Naive thymus-derived CD4-positive, alpha-beta T cell (primary cell): ENCODE measurements at regions not wholly inside any gene's neighbourhood (a gene's known extent, or its start where the extent isn't known, plus 50 kb on each side); places are given as distances from the start of the nearest gene placed in this dataset.

Source experiments
- ATAC-seq: fragments of 150-1000 bp; cut with Tn5 transposase; 2 replicates; pipeline ENCODE4 v1.10.0; 2021; ENCODE audit warnings: mild to moderate bottlenecking, moderate library complexity
- CTCF ChIA-PET: fragments of 350-600 bp; sonication (Branson Sonifier 250); formaldehyde crosslinking; loops from one replicate; lab custom pipeline; 2021; ENCODE audit warnings: antibody characterized with exemption; lab: Charles Lee
- POLR2A ChIA-PET: fragments of 350-600 bp; sonication (Branson Sonifier 250); formaldehyde crosslinking; loops from one replicate; lab custom pipeline; 2021; ENCODE audit warnings: antibody characterized with exemption, inconsistent platforms; lab: Charles Lee
- DNase-seq, 9 donors: peaks; one replicate each; pipeline versions ENCODE4 v3.0.0 to v3.0.0-alpha.2; 2020 to 2022; ENCODE audit warnings: mixed read lengths in 1 of 9
- H3K27ac ChIP-seq: one replicate; pipeline ENCODE4 v1.7.0; 2013; ENCODE audit warnings: mild to moderate bottlenecking, low read depth, low read length, moderate library complexity
- H3K27me3 ChIP-seq, 2 donors: one replicate each; pipeline ENCODE4 v1.7.0; 2013; ENCODE audit warnings: low read length in 2 of 2, mild to moderate bottlenecking in 2 of 2, moderate library complexity in 2 of 2; ENCODE audit not compliant: control insufficient read depth in 2 of 2, insufficient read depth in 2 of 2
- H3K36me3 ChIP-seq, 3 experiments: 1 replicate in 2 of 3; 2 replicates in 1 of 3; pipeline ENCODE4 v1.7.0; 2013; ENCODE audit warnings: low read length in 3 of 3, mild to moderate bottlenecking in 3 of 3, moderate library complexity in 1 of 3; ENCODE audit not compliant: insufficient read depth in 3 of 3, control insufficient read depth in 2 of 3
- H3K4me1 ChIP-seq, 2 donors: one replicate each; pipeline ENCODE4 v1.7.0; 2013; ENCODE audit warnings: low read length in 2 of 2, mild to moderate bottlenecking in 2 of 2, moderate library complexity in 1 of 2; ENCODE audit not compliant: control insufficient read depth in 2 of 2, insufficient read depth in 2 of 2
- H3K4me3 ChIP-seq: 2 replicates; pipeline ENCODE4 v1.7.0; 2013; ENCODE audit warnings: mild to moderate bottlenecking, low read length
- H3K9me3 ChIP-seq, 3 experiments: 1 replicate in 2 of 3; 2 replicates in 1 of 3; pipeline ENCODE4 v1.7.0; 2013; ENCODE audit warnings: low read length in 3 of 3; ENCODE audit not compliant: control insufficient read depth in 2 of 3
- H3K27ac Mint-ChIP-seq, 9 donors: one replicate each; pipeline ENCODE4 v1.8.0; 2020 to 2022; ENCODE audit warnings: mixed read lengths in 9 of 9, mild to moderate bottlenecking in 8 of 9, moderate library complexity in 5 of 9, inconsistent platforms in 2 of 9
- H3K27me3 Mint-ChIP-seq, 5 donors: one replicate each; pipeline ENCODE4 v1.8.0; 2021 to 2022; ENCODE audit warnings: mixed read lengths in 5 of 5, mild to moderate bottlenecking in 1 of 5
- H3K36me3 Mint-ChIP-seq, 5 donors: one replicate each; pipeline ENCODE4 v1.8.0; 2020 to 2022; ENCODE audit warnings: mixed read lengths in 5 of 5, mild to moderate bottlenecking in 3 of 5, inconsistent platforms in 1 of 5
- H3K4me1 Mint-ChIP-seq, 7 donors: one replicate each; pipeline ENCODE4 v1.8.0; 2020 to 2022; ENCODE audit warnings: mixed read lengths in 7 of 7, mild to moderate bottlenecking in 3 of 7, inconsistent platforms in 1 of 7
- H3K4me3 Mint-ChIP-seq, 10 donors: one replicate each; pipeline ENCODE4 v1.8.0; 2020 to 2022; ENCODE audit warnings: mild to moderate bottlenecking in 10 of 10, mixed read lengths in 10 of 10, moderate library complexity in 6 of 10, inconsistent platforms in 2 of 10
- H3K9me3 Mint-ChIP-seq, 11 donors: one replicate each; pipeline ENCODE4 v1.8.0; 2020 to 2022; ENCODE audit warnings: mixed read lengths in 11 of 11, mild to moderate bottlenecking in 4 of 11, inconsistent platforms in 1 of 11, moderate library complexity in 1 of 11
- intact Hi-C, 2 donors: fragments of 100-400 bp; cut with micrococcal nuclease; formaldehyde crosslinking; loops; one replicate each; pipeline ENCODE4 v1.15.1; 2023

- ChIA-PET POLR2A (no interaction called here), CTCF (no interaction called here)
- Histone ChIP-seq H3K4me3 (no peak overlapping the region), H3K27me3 (peaks cover 0 to 4% of the 10 kb centered on the region in 2 donors), H3K36me3 (no peaks in the 10 kb centered on the region), H3K27ac (no peak overlapping the region), H3K9me3 (no peaks in the 10 kb centered on the region), H3K4me1 (no peaks in the 10 kb centered on the region)
- ATAC-seq (no peak), DNase-seq (no peak)
- Mint-ChIP-seq H3K4me1 (peaks cover 0 to 6% (median 0%) of the 10 kb centered on the region in 7 donors), H3K4me3 (no peak overlapping the region), H3K27ac (no peak overlapping the region), H3K36me3 (peaks cover 0 to 12% (median 0%) of the 10 kb centered on the region in 5 donors), H3K9me3 (peaks cover 0 to 19% (median 0%) of the 10 kb centered on the region in 11 donors), H3K27me3 (peaks cover 4 to 13% (median 5%) of the 10 kb centered on the region in 5 donors)
- intact Hi-C loops: no loop called here
These were observed 484.8 kb upstream of the ID2 start for GRCh38 chr2:8197101-8197500.

- Histone ChIP-seq H3K36me3 (no peaks in the 10 kb centered on the region), H3K27ac (no peak overlapping the region), H3K4me3 (no peak overlapping the region), H3K4me1 (no peaks in the 10 kb centered on the region), H3K9me3 (no peaks in the 10 kb centered on the region), H3K27me3 (peaks cover 0 to 4% of the 10 kb centered on the region in 2 donors)
- no peak overlapping the region for H3K4me3 Mint-ChIP-seq
- H3K27me3 Mint-ChIP-seq: peaks cover 4 to 13% (median 5%) of the 10 kb centered on the region in 5 donors
- CTCF ChIA-PET: no interaction called here
- no peak for ATAC-seq
- POLR2A ChIA-PET: no interaction called here
- H3K4me1 Mint-ChIP-seq: peaks cover 0 to 8% (median 0%) of the 10 kb centered on the region in 7 donors
- no peak for DNase-seq
- peaks cover 0 to 19% (median 0%) of the 10 kb centered on the region in 11 donors for H3K9me3 Mint-ChIP-seq
- intact Hi-C loops: no loop called here
- no peak overlapping the region for H3K27ac Mint-ChIP-seq
- peaks cover 0 to 12% (median 0%) of the 10 kb centered on the region in 5 donors for H3K36me3 Mint-ChIP-seq
These were observed 484.0 kb upstream of the ID2 start for GRCh38 chr2:8197825-8198224.

- Mint-ChIP-seq H3K27me3 (peaks cover 1 to 13% (median 4%) of the 10 kb centered on the region in 5 donors), H3K36me3 (peaks cover 0 to 12% (median 0%) of the 10 kb centered on the region in 5 donors), H3K9me3 (peaks cover 0 to 19% (median 0%) of the 10 kb centered on the region in 11 donors), H3K4me1 (peaks cover 0 to 8% (median 0%) of the 10 kb centered on the region in 7 donors), H3K4me3 (no peak overlapping the region), H3K27ac (no peak overlapping the region)
- CTCF ChIA-PET: no interaction called here
- H3K9me3 ChIP-seq: no peaks in the 10 kb centered on the region
- intact Hi-C loops: no loop called here
- H3K27ac ChIP-seq: no peak overlapping the region
- no peak overlapping the region for H3K4me3 ChIP-seq
- POLR2A ChIA-PET: no interaction called here
- no peaks in the 10 kb centered on the region for H3K36me3 ChIP-seq
- DNase-seq (no peak), ATAC-seq (no peak)
- peaks cover 0 to 4% of the 10 kb centered on the region in 2 donors for H3K27me3 ChIP-seq
- no peaks in the 10 kb centered on the region for H3K4me1 ChIP-seq
These were observed 483.0 kb upstream of the ID2 start for GRCh38 chr2:8198766-8199382.

GRCh38 chr2:8202132-8202531 is 479.7 kb upstream of the ID2 start:
- Histone ChIP-seq H3K27ac (no peak overlapping the region), H3K36me3 (no peaks in the 10 kb centered on the region), H3K4me1 (no peaks in the 10 kb centered on the region), H3K4me3 (no peak overlapping the region), H3K27me3 (peaks cover 0 to 4% of the 10 kb centered on the region in 2 donors), H3K9me3 (no peaks in the 10 kb centered on the region)
- Mint-ChIP-seq H3K4me3 (no peak overlapping the region), H3K36me3 (peaks cover 0 to 14% (median 0%) of the 10 kb centered on the region in 5 donors), H3K27me3 (peaks cover 0 to 13% (median 4%) of the 10 kb centered on the region in 5 donors), H3K4me1 (peaks cover 0 to 8% (median 0%) of the 10 kb centered on the region in 7 donors), H3K27ac (peak overlapping the region in 1 of 9 donors; percentile 1), H3K9me3 (peaks cover 0 to 23% (median 7%) of the 10 kb centered on the region in 11 donors)
- DNase-seq: no peak
- CTCF ChIA-PET: no interaction called here
- intact Hi-C loops: no loop called here
- ATAC-seq: no peak
- POLR2A ChIA-PET: no interaction called here

GRCh38 chr2:8203364-8203763 is 478.5 kb upstream of the ID2 start:
- Histone ChIP-seq H3K27me3 (peaks cover 0 to 4% of the 10 kb centered on the region in 2 donors), H3K27ac (no peak overlapping the region), H3K9me3 (no peaks in the 10 kb centered on the region), H3K4me1 (no peaks in the 10 kb centered on the region), H3K4me3 (no peak overlapping the region), H3K36me3 (no peaks in the 10 kb centered on the region)
- Mint-ChIP-seq H3K36me3 (peaks cover 0 to 18% (median 3%) of the 10 kb centered on the region in 5 donors), H3K4me1 (peaks cover 0 to 8% (median 0%) of the 10 kb centered on the region in 7 donors), H3K4me3 (no peak overlapping the region), H3K27ac (no peak overlapping the region), H3K27me3 (peaks cover 0 to 13% (median 6%) of the 10 kb centered on the region in 5 donors), H3K9me3 (peaks cover 0 to 25% (median 13%) of the 10 kb centered on the region in 11 donors)
- ChIA-PET POLR2A (no interaction called here), CTCF (no interaction called here)
- intact Hi-C loops: no loop called here
- ATAC-seq: no peak
- no peak for DNase-seq

GRCh38 chr2:8204711-8205110 is 477.1 kb upstream of the ID2 start:
- Histone ChIP-seq H3K27ac (no peak overlapping the region), H3K9me3 (no peaks in the 10 kb centered on the region), H3K4me1 (no peaks in the 10 kb centered on the region), H3K36me3 (no peaks in the 10 kb centered on the region), H3K4me3 (no peak overlapping the region), H3K27me3 (peaks cover 0 to 4% of the 10 kb centered on the region in 2 donors)
- peaks cover 0 to 20% (median 3%) of the 10 kb centered on the region in 5 donors for H3K36me3 Mint-ChIP-seq
- ATAC-seq: peak; percentile 77
- no peak overlapping the region for H3K4me3 Mint-ChIP-seq
- DNase-seq: no peak
- peaks cover 0 to 32% (median 16%) of the 10 kb centered on the region in 11 donors for H3K9me3 Mint-ChIP-seq
- H3K27ac Mint-ChIP-seq: no peak overlapping the region
- ChIA-PET CTCF (no interaction called here), POLR2A (no interaction called here)
- H3K4me1 Mint-ChIP-seq: peaks cover 0 to 8% (median 0%) of the 10 kb centered on the region in 7 donors
- peaks cover 0 to 9% (median 7%) of the 10 kb centered on the region in 5 donors for H3K27me3 Mint-ChIP-seq
- intact Hi-C loops: no loop called here

- DNase-seq: no peak
- H3K27ac ChIP-seq: no peak overlapping the region
- H3K4me3 Mint-ChIP-seq: no peak overlapping the region
- no peak for ATAC-seq
- H3K4me1 Mint-ChIP-seq: peaks cover 0 to 7% (median 0%) of the 10 kb centered on the region in 7 donors
- ChIA-PET POLR2A (no interaction called here), CTCF (no interaction called here)
- peaks cover 0 to 22% (median 3%) of the 10 kb centered on the region in 5 donors for H3K36me3 Mint-ChIP-seq
- peaks cover 0 to 32% (median 14%) of the 10 kb centered on the region in 11 donors for H3K9me3 Mint-ChIP-seq
- peaks cover 0 to 12% (median 0%) of the 10 kb centered on the region in 5 donors for H3K27me3 Mint-ChIP-seq
- no peaks in the 10 kb centered on the region for H3K27me3 ChIP-seq
- no peak overlapping the region for H3K4me3 ChIP-seq
- no peaks in the 10 kb centered on the region for H3K4me1 ChIP-seq
- intact Hi-C loops: no loop called here
- no peak overlapping the region for H3K27ac Mint-ChIP-seq
- no peaks in the 10 kb centered on the region for H3K36me3 ChIP-seq
- no peaks in the 10 kb centered on the region for H3K9me3 ChIP-seq
These were observed 472.4 kb upstream of the ID2 start for GRCh38 chr2:8209494-8209893.
